WTC11 (cell line): ENCODE measurements at regions not wholly inside any gene's neighbourhood (a gene's known extent, or its start where the extent isn't known, plus 50 kb on each side); places are given as distances from the start of the nearest gene placed in this dataset.

Experiments
- ATAC-seq: fragments of 200-7000 bp; cut with Tn5 transposase; 2 replicates; pipeline ENCODE4 v1.10.0; 2021; ENCODE audit warnings: mild to moderate bottlenecking, moderate library complexity
- CTCF ChIA-PET: fragments of 300-600 bp; sonication (Branson Sonifier 250); formaldehyde crosslinking; loops from one replicate; lab custom pipeline; 2021; ENCODE audit warnings: antibody characterized with exemption; lab: Charles Lee
- POLR2A ChIA-PET: fragments of 350-600 bp; sonication (Branson Sonifier 250); formaldehyde crosslinking; loops from one replicate; lab custom pipeline; 2021; ENCODE audit warnings: antibody characterized with exemption; lab: Charles Lee
- DNase-seq: peaks from one replicate; pipeline ENCODE4 v3.0.0; 2021; ENCODE audit warnings: low spot score
- H3K27ac Mint-ChIP-seq: 2 replicates; pipeline ENCODE4 v1.8.0; 2021; ENCODE audit warnings: mixed read lengths
- H3K27me3 Mint-ChIP-seq: 2 replicates; pipeline ENCODE4 v1.8.0; 2021; ENCODE audit warnings: low read depth, mild to moderate bottlenecking, moderate library complexity, mixed read lengths
- H3K36me3 Mint-ChIP-seq: 2 replicates; pipeline ENCODE4 v1.8.0; 2021; ENCODE audit warnings: mixed read lengths
- H3K4me1 Mint-ChIP-seq: 2 replicates; pipeline ENCODE4 v1.8.0; 2022; ENCODE audit warnings: mixed read lengths
- H3K4me3 Mint-ChIP-seq: 2 replicates; pipeline ENCODE4 v1.8.0; 2021; ENCODE audit warnings: mild to moderate bottlenecking, moderate library complexity, mixed read lengths
- H3K9me3 Mint-ChIP-seq: 2 replicates; pipeline ENCODE4 v1.8.0; 2021; ENCODE audit warnings: mixed read lengths
- CREB1 ChIP-seq: sonication (generic); formaldehyde crosslinking; IDR thresholded peaks from 2 replicates; pipeline ENCODE4 v1.8.0; 2023; ENCODE audit warnings: mild to moderate bottlenecking, missing genetic modification reagents
- E2F1 ChIP-seq: sonication (generic); formaldehyde crosslinking; IDR thresholded peaks from 2 replicates; pipeline ENCODE4 v1.8.0; 2022; ENCODE audit warnings: mild to moderate bottlenecking, missing genetic modification reagents
- ELF4 ChIP-seq: sonication (generic); formaldehyde crosslinking; IDR thresholded peaks from 2 replicates; pipeline ENCODE4 v1.8.1; 2022; ENCODE audit warnings: low read depth, mild to moderate bottlenecking, moderate library complexity, missing genetic modification reagents
- ERG ChIP-seq: fragments of 250-450 bp; sonication (Bioruptor Pico); IDR thresholded peaks from 2 replicates; pipeline ENCODE4 v1.8.0; 2021; ENCODE audit warnings: mild to moderate bottlenecking
- ESRRA ChIP-seq: sonication (generic); formaldehyde crosslinking; IDR thresholded peaks from 2 replicates; pipeline ENCODE4 v1.8.1; 2022; ENCODE audit warnings: mild to moderate bottlenecking, missing genetic modification reagents, borderline replicate concordance
- FOXP1 ChIP-seq: sonication (generic); formaldehyde crosslinking; IDR thresholded peaks from 2 replicates; pipeline ENCODE4 v1.8.0; 2022; ENCODE audit warnings: missing genetic modification reagents, mild to moderate bottlenecking, moderate library complexity, borderline replicate concordance
- MAX ChIP-seq: sonication (generic); formaldehyde crosslinking; IDR thresholded peaks from 2 replicates; pipeline ENCODE4 v1.8.0; 2022; ENCODE audit warnings: mild to moderate bottlenecking, missing genetic modification reagents
- MXD4 ChIP-seq: fragments of 250-450 bp; sonication (Bioruptor Pico); IDR thresholded peaks from 2 replicates; pipeline ENCODE4 v1.8.0; 2021; ENCODE audit warnings: mild to moderate bottlenecking, moderate library complexity, borderline replicate concordance
- SP1 ChIP-seq: sonication (generic); formaldehyde crosslinking; conservative IDR thresholded peaks from 2 replicates; pipeline ENCODE4 v1.8.1; 2022; ENCODE audit warnings: missing genetic modification reagents
- TP53 ChIP-seq: sonication (generic); formaldehyde crosslinking; IDR thresholded peaks from 2 replicates; pipeline ENCODE4 v1.8.1; 2023; ENCODE audit warnings: mild to moderate bottlenecking, missing genetic modification reagents
- USF2 ChIP-seq: sonication (generic); formaldehyde crosslinking; IDR thresholded peaks from 2 replicates; pipeline ENCODE4 v1.8.1; 2023; ENCODE audit warnings: mild to moderate bottlenecking, missing genetic modification reagents, moderate library complexity
- ZNF138 ChIP-seq: sonication (generic); formaldehyde crosslinking; conservative IDR thresholded peaks from 2 replicates; pipeline ENCODE4 v1.8.1; 2022; ENCODE audit warnings: mild to moderate bottlenecking, moderate library complexity, missing genetic modification reagents
- ZNF219 ChIP-seq: sonication (generic); formaldehyde crosslinking; IDR thresholded peaks from 2 replicates; pipeline ENCODE4 v1.8.0; 2023; ENCODE audit warnings: missing genetic modification reagents, mild to moderate bottlenecking, borderline replicate concordance
- ZNF232 ChIP-seq: sonication (generic); formaldehyde crosslinking; IDR thresholded peaks from 2 replicates; pipeline ENCODE4 v1.8.0; 2022; ENCODE audit warnings: mild to moderate bottlenecking, missing genetic modification reagents
- ZNF281 ChIP-seq: sonication (generic); formaldehyde crosslinking; IDR thresholded peaks from 2 replicates; pipeline ENCODE4 v1.8.0; 2023; ENCODE audit warnings: mild to moderate bottlenecking, missing genetic modification reagents
- ZNF671 ChIP-seq: fragments of 250-450 bp; sonication (Bioruptor Pico); IDR thresholded peaks from 2 replicates; pipeline ENCODE4 v1.8.0; 2021; ENCODE audit warnings: mild to moderate bottlenecking

- Mint-ChIP-seq H3K9me3 (peaks cover 17% of the 10 kb centered on the region), H3K27ac (no peak overlapping the region), H3K4me1 (peaks cover 19% of the 10 kb centered on the region), H3K27me3 (no peaks in the 10 kb centered on the region; the same call in 1 of the 2 replicates), H3K4me3 (no peak overlapping the region), H3K36me3 (peaks cover 9% of the 10 kb centered on the region; the same call in 1 of the 2 replicates)
- CTCF ChIA-PET: interaction anchor here (1.0 to 1.9 kb wide), 2 partner anchors 28 to 137 kb away, joined by 3 to 5 read pairs; no protein-coding TSS in a partner anchor
- no peak for TF ChIP-seq MXD4 (CRISPR knock-in tag)
- TF ChIP-seq ESRRA: no peak
- TF ChIP-seq TP53 (CRISPR knock-in tag): no peak
- no peak for TF ChIP-seq ZNF281
- no peak for TF ChIP-seq MAX (CRISPR knock-in tag)
- TF ChIP-seq FOXP1 (CRISPR knock-in tag): no peak
- no peak for TF ChIP-seq E2F1 (CRISPR knock-in tag)
- no peak for TF ChIP-seq CREB1 (CRISPR knock-in tag)
- no peak for TF ChIP-seq USF2 (CRISPR knock-in tag)
- POLR2A ChIA-PET: no interaction called here
- DNase-seq (no peak), ATAC-seq (no peak)
Observed at GRCh38 chr11:70705097-70705496, 306.8 kb downstream of the CTTN start.

- ATAC-seq: no peak
- peaks cover 17% of the 10 kb centered on the region for H3K9me3 Mint-ChIP-seq
- ChIA-PET CTCF (interaction anchor here (1.0 to 1.9 kb wide), 3 partner anchors 29 to 223 kb away, joined by 3 to 5 read pairs (median 3); no protein-coding TSS in a partner anchor), POLR2A (no interaction called here)
- no peak overlapping the region for H3K27ac Mint-ChIP-seq
- no peak overlapping the region for H3K4me3 Mint-ChIP-seq
- peaks cover 9% of the 10 kb centered on the region; the same call in 1 of the 2 replicates for H3K36me3 Mint-ChIP-seq
- H3K27me3 Mint-ChIP-seq: no peaks in the 10 kb centered on the region; the same call in 1 of the 2 replicates
- DNase-seq: no peak
- peaks cover 15% of the 10 kb centered on the region for H3K4me1 Mint-ChIP-seq
- TF ChIP-seq ZNF138 (CRISPR knock-in tag) (no peak), ZNF232 (CRISPR knock-in tag) (no peak), ELF4 (CRISPR knock-in tag) (no peak), CREB1 (CRISPR knock-in tag) (no peak), ZNF671 (CRISPR knock-in tag) (no peak), ERG (CRISPR knock-in tag) (no peak), SP1 (CRISPR knock-in tag) (no peak), ZNF281 (no peak), ZNF219 (CRISPR knock-in tag) (no peak)
Observed at GRCh38 chr11:70705930-70706329, 307.6 kb downstream of the CTTN start.
